Retinal pigment epithelial cell (primary cell): ENCODE measurements at regions not wholly inside any gene's neighbourhood (a gene's known extent, or its start where the extent isn't known, plus 50 kb on each side); places are given as distances from the start of the nearest gene placed in this dataset.

Experiments used
- DNase-seq: peaks from one replicate; pipeline ENCODE4 v3.0.0-alpha.2; 2010; ENCODE audit warnings: low read depth
- H3K4me3 ChIP-seq: 2 replicates; pipeline ENCODE4 v1.5.1; 2011; ENCODE audit warnings: mild to moderate bottlenecking, low read length, control low read depth, moderate library complexity
- CTCF ChIP-seq: conservative IDR thresholded peaks from 2 replicates; pipeline ENCODE4 v1.5.1; 2011; ENCODE audit warnings: low read depth, low read length, control low read depth, inconsistent platforms

- DNase-seq, result no peak
- no peak overlapping the region for H3K4me3 ChIP-seq
- no peak for TF ChIP-seq CTCF
These were observed 758.0 kb upstream of the MMS22L start for GRCh38 chr6:98041056-98041455.

GRCh38 chr6:98041921-98042320 lies 758.9 kb upstream of the MMS22L start:
- DNase-seq, result no peak
- TF ChIP-seq CTCF, result no peak
- no peak overlapping the region for H3K4me3 ChIP-seq

- DNase-seq, result no peak
These were observed 761.1 kb upstream of the MMS22L start for GRCh38 chr6:98044151-98044561.

GRCh38 chr6:98044791-98045470 lies 761.9 kb upstream of the MMS22L start:
- H3K4me3 ChIP-seq, result no peak overlapping the region
- TF ChIP-seq CTCF, result no peak
- no peak for DNase-seq

More at GRCh38 chr6:98044151-98044561, 761.1 kb upstream of the MMS22L start:
- H3K4me3 ChIP-seq, result no peak overlapping the region
- no peak for TF ChIP-seq CTCF

GRCh38 chr6:98047164-98047563 lies 764.1 kb upstream of the MMS22L start:
- no peak for DNase-seq
- no peak for TF ChIP-seq CTCF

GRCh38 chr6:98047871-98048270 lies 764.9 kb upstream of the MMS22L start:
- no peak overlapping the region for H3K4me3 ChIP-seq
- DNase-seq, result no peak
- no peak for TF ChIP-seq CTCF

More at GRCh38 chr6:98047164-98047563, 764.1 kb upstream of the MMS22L start:
- H3K4me3 ChIP-seq, result no peak overlapping the region

GRCh38 chr6:98054453-98054852 lies 771.4 kb upstream of the MMS22L start:
- peak; percentile 54 for TF ChIP-seq CTCF
- peak; percentile 2 for DNase-seq
- H3K4me3 ChIP-seq, result no peak overlapping the region
